Peyer's patch (tissue), 4 donors: ENCODE measurements at regions not wholly inside any gene's neighbourhood (a gene's known extent, or its start where the extent isn't known, plus 50 kb on each side); places are given as distances from the start of the nearest gene placed in this dataset.
A peak's percentile ranks its signal among the peaks of the same experiment; 100 is the strongest.

ENCODE experiments used
- DNase-seq, 3 donors: peaks; one replicate each; pipeline ENCODE4 v3.0.0-alpha.2; 2017 to 2019
- H3K27ac ChIP-seq, 4 donors: fragments of 200-600 bp; sonication (generic); one replicate each; pipeline ENCODE4 v1.5.1; 2016 to 2019
- H3K27me3 ChIP-seq, 2 donors: fragments of 200-600 bp; sonication (generic); one replicate each; pipeline ENCODE4 v1.5.1; 2019
- H3K36me3 ChIP-seq, 3 donors: fragments of 200-600 bp; sonication (generic); one replicate each; pipeline ENCODE4 v1.5.1; 2016 to 2019
- H3K4me1 ChIP-seq, 4 donors: fragments of 200-600 bp; sonication (generic); one replicate each; pipeline ENCODE4 v1.5.1; 2016 to 2019
- H3K4me3 ChIP-seq, 4 donors: fragments of 200-600 bp; sonication (generic); 1 replicate in 3 of 4; 2 replicates in 1 of 4; pipeline ENCODE4 v1.5.1; 2016 to 2019; ENCODE audit warnings: mild to moderate bottlenecking in 1 of 4
- H3K9me3 ChIP-seq, 4 donors: fragments of 200-600 bp; sonication (generic); one replicate each; pipeline ENCODE4 v1.5.1; 2016 to 2019; ENCODE audit warnings: mild to moderate bottlenecking in 1 of 4
- CTCF ChIP-seq, 6 experiments: fragments of 450-650 bp in 4 of 6; fragments of 200-600 bp in 2 of 6; sonication (generic) in 1 of 6; IDR thresholded peaks; one replicate each; pipeline ENCODE4 v1.5.1; 2017 to 2019; ENCODE audit warnings: antibody characterized with exemption in 6 of 6, mild to moderate bottlenecking in 3 of 6, moderate library complexity in 1 of 6
- POLR2A ChIP-seq, 2 donors: fragments of 450-650 bp; IDR thresholded peaks; one replicate each; pipeline ENCODE4 v1.5.1; 2017; ENCODE audit warnings: antibody characterized with exemption in 2 of 2, mild to moderate bottlenecking in 2 of 2, moderate library complexity in 2 of 2

- Histone ChIP-seq H3K27me3 (no peaks in the 10 kb centered on the region), H3K27ac (peak overlapping the region; percentile 10 to 48 (median 30)), H3K4me3 (no peak overlapping the region), H3K4me1 (peaks cover 0 to 37% (median 8%) of the 10 kb centered on the region in 4 donors), H3K9me3 (no peaks in the 10 kb centered on the region), H3K36me3 (no peaks in the 10 kb centered on the region)
- no peak for TF ChIP-seq POLR2A (IDR thresholded peaks at IDR 0.05)
- no peak for TF ChIP-seq CTCF (IDR thresholded peaks at IDR 0.05)
- no peak for DNase-seq
These were observed 140.1 kb upstream of the HAAO start for GRCh38 chr2:42932271-42933151.

- peaks cover 0 to 44% (median 12%) of the 10 kb centered on the region in 4 donors for H3K4me1 ChIP-seq
- no peaks in the 10 kb centered on the region for H3K36me3 ChIP-seq
- TF ChIP-seq POLR2A (IDR thresholded peaks at IDR 0.05) = no peak
- TF ChIP-seq CTCF (IDR thresholded peaks at IDR 0.05) = no peak
- H3K9me3 ChIP-seq = no peaks in the 10 kb centered on the region
- peak overlapping the region; percentile 10 to 61 (median 32) for H3K27ac ChIP-seq
- H3K27me3 ChIP-seq = no peaks in the 10 kb centered on the region
- H3K4me3 ChIP-seq = no peak overlapping the region
- DNase-seq = no peak
These were observed 139.4 kb upstream of the HAAO start for GRCh38 chr2:42931818-42932195.

GRCh38 chr2:42931146-42931817, 138.9 kb upstream of the HAAO start:
- DNase-seq = no peak

GRCh38 chr2:42930025-42930581, 137.7 kb upstream of the HAAO start:
- peak overlapping the region; percentile 58 to 88 (median 79) for H3K27ac ChIP-seq
- peaks cover 0 to 61% (median 24%) of the 10 kb centered on the region in 4 donors for H3K4me1 ChIP-seq
- DNase-seq = no peak
- no peak for TF ChIP-seq POLR2A (IDR thresholded peaks at IDR 0.05)
- no peak for TF ChIP-seq CTCF (IDR thresholded peaks at IDR 0.05)
- H3K27me3 ChIP-seq = no peaks in the 10 kb centered on the region
- no peak overlapping the region for H3K4me3 ChIP-seq
- H3K36me3 ChIP-seq = no peaks in the 10 kb centered on the region
- no peaks in the 10 kb centered on the region for H3K9me3 ChIP-seq

More at GRCh38 chr2:42931146-42931817, 138.9 kb upstream of the HAAO start:
- Histone ChIP-seq H3K36me3 (no peaks in the 10 kb centered on the region), H3K27ac (peak overlapping the region; percentile 10 to 88 (median 39)), H3K4me1 (peaks cover 0 to 49% (median 14%) of the 10 kb centered on the region in 4 donors), H3K4me3 (no peak overlapping the region), H3K27me3 (no peaks in the 10 kb centered on the region), H3K9me3 (no peaks in the 10 kb centered on the region)
- no peak for TF ChIP-seq POLR2A (IDR thresholded peaks at IDR 0.05)
- peak in 3 of 6 experiments; percentile 11 to 13 (median 13) for TF ChIP-seq CTCF (IDR thresholded peaks at IDR 0.05)

GRCh38 chr2:42929546-42930024, 137.2 kb upstream of the HAAO start:
- no peaks in the 10 kb centered on the region for H3K36me3 ChIP-seq
- peak overlapping the region; percentile 58 to 88 (median 79) for H3K27ac ChIP-seq
- TF ChIP-seq POLR2A (IDR thresholded peaks at IDR 0.05) (no peak), CTCF (IDR thresholded peaks at IDR 0.05) (no peak)

More at GRCh38 chr2:42929546-42930024, 137.2 kb upstream of the HAAO start:
- DNase-seq = no peak
- H3K4me1 ChIP-seq = peaks cover 0 to 66% (median 28%) of the 10 kb centered on the region in 4 donors
- no peaks in the 10 kb centered on the region for H3K27me3 ChIP-seq
- no peaks in the 10 kb centered on the region for H3K9me3 ChIP-seq
- H3K4me3 ChIP-seq = no peak overlapping the region
